H9 (cell line): ENCODE measurements at regions not wholly inside any gene's neighbourhood (a gene's known extent, or its start where the extent isn't known, plus 50 kb on each side); places are given as distances from the start of the nearest gene placed in this dataset.

Experiments
- DNase-seq: peaks from one replicate; pipeline ENCODE4 v3.0.0-alpha.2; 2017
- H2AFZ ChIP-seq: one replicate; pipeline ENCODE4 v1.6.1; 2013; ENCODE audit warnings: mild to moderate bottlenecking, low read length, control low read depth, moderate library complexity
- H2AK5ac ChIP-seq: 2 replicates; pipeline ENCODE4 v1.6.1; 2013; ENCODE audit warnings: low read length, control low read depth, mixed read lengths; ENCODE audit not compliant: insufficient read length
- H2BK120ac ChIP-seq: one replicate; pipeline ENCODE4 v1.6.1; 2013; ENCODE audit warnings: low read depth, mild to moderate bottlenecking, low read length, control low read depth, inconsistent platforms; ENCODE audit not compliant: poor library complexity, severe bottlenecking
- H2BK12ac ChIP-seq: 2 replicates; pipeline ENCODE4 v1.6.1; 2013; ENCODE audit warnings: low read length, control low read depth, mixed read lengths, low read depth; ENCODE audit not compliant: insufficient read length
- H2BK15ac ChIP-seq: 2 replicates; pipeline ENCODE4 v1.6.1; 2013; ENCODE audit warnings: low read depth, low read length, control low read depth
- H2BK20ac ChIP-seq: one replicate; pipeline ENCODE4 v1.6.1; 2013; ENCODE audit warnings: low read depth, mild to moderate bottlenecking, low read length, control low read depth, inconsistent platforms; ENCODE audit not compliant: poor library complexity, severe bottlenecking
- H2BK5ac ChIP-seq: 2 replicates; pipeline ENCODE4 v1.6.1; 2013; ENCODE audit warnings: low read length, control low read depth, mixed read lengths; ENCODE audit not compliant: insufficient read length
- H3K14ac ChIP-seq: 2 replicates; pipeline ENCODE4 v1.6.1; 2013; ENCODE audit warnings: low read length, control low read depth; ENCODE audit not compliant: insufficient read depth
- H3K18ac ChIP-seq: 2 replicates; pipeline ENCODE4 v1.6.1; 2013; ENCODE audit warnings: low read depth, mild to moderate bottlenecking, mixed read lengths, low read length, control low read depth; ENCODE audit not compliant: insufficient read length
- H3K23ac ChIP-seq: 2 replicates; pipeline ENCODE4 v1.6.1; 2013; ENCODE audit warnings: low read length, control low read depth, mixed read lengths, low read depth; ENCODE audit not compliant: insufficient read length
- H3K23me2 ChIP-seq: 2 replicates; pipeline ENCODE4 v1.6.1; 2013; ENCODE audit warnings: low read depth, mild to moderate bottlenecking, mixed read lengths, low read length, control low read depth; ENCODE audit not compliant: insufficient read length, poor library complexity, severe bottlenecking
- H3K27ac ChIP-seq: 2 replicates; pipeline ENCODE4 v1.5.1; 2013; ENCODE audit warnings: low read length, control low read depth, mixed read lengths, low read depth; ENCODE audit not compliant: insufficient read length
- H3K27me3 ChIP-seq: 2 replicates; pipeline ENCODE4 v1.6.1; 2013; ENCODE audit warnings: low read length, control low read depth, inconsistent platforms; ENCODE audit not compliant: insufficient read depth
- H3K4ac ChIP-seq: 2 replicates; pipeline ENCODE4 v1.6.1; 2013; ENCODE audit warnings: low read depth, mild to moderate bottlenecking, control low read depth, inconsistent platforms, low read length, moderate library complexity
- H3K4me1 ChIP-seq: 2 replicates; pipeline ENCODE4 v1.6.1; 2013; ENCODE audit warnings: low read length, control low read depth, inconsistent platforms; ENCODE audit not compliant: insufficient read depth
- H3K4me2 ChIP-seq: 2 replicates; pipeline ENCODE4 v1.6.1; 2013; ENCODE audit warnings: low read length, control low read depth, mixed read lengths; ENCODE audit not compliant: insufficient read length, insufficient read depth
- H3K56ac ChIP-seq: 2 replicates; pipeline ENCODE4 v1.6.1; 2013; ENCODE audit warnings: low read depth, mild to moderate bottlenecking, mixed read lengths, low read length, control low read depth; ENCODE audit not compliant: insufficient read length
- H3K79me1 ChIP-seq: 2 replicates; pipeline ENCODE4 v1.6.1; 2013; ENCODE audit warnings: low read depth, mild to moderate bottlenecking, moderate library complexity, low read length, control low read depth, inconsistent platforms; ENCODE audit not compliant: insufficient read depth, poor library complexity, severe bottlenecking
- H3K79me2 ChIP-seq: 2 replicates; pipeline ENCODE4 v1.6.1; 2013; ENCODE audit warnings: low read length, control low read depth, inconsistent platforms; ENCODE audit not compliant: insufficient read depth
- H3K9ac ChIP-seq: 2 replicates; pipeline ENCODE4 v1.6.1; 2013; ENCODE audit warnings: low read length, control low read depth, mixed read lengths; ENCODE audit not compliant: insufficient read length; ENCODE audit errors: extremely low read depth
- H3K9me3 ChIP-seq: one replicate; pipeline ENCODE4 v1.6.1; 2013; ENCODE audit warnings: low read depth, low read length, inconsistent platforms; ENCODE audit not compliant: control insufficient read depth
- H3T11ph ChIP-seq: one replicate; pipeline ENCODE4 v1.6.1; 2013; ENCODE audit warnings: mild to moderate bottlenecking, low read length, control low read depth, inconsistent platforms
- H4K20me1 ChIP-seq: one replicate; pipeline ENCODE4 v1.6.1; 2013; ENCODE audit not compliant: control insufficient read depth, insufficient read length, insufficient read depth
- H4K5ac ChIP-seq: 2 replicates; pipeline ENCODE4 v1.6.1; 2013; ENCODE audit warnings: low read depth, mild to moderate bottlenecking, mixed read lengths, low read length, control low read depth; ENCODE audit not compliant: insufficient read length
- H4K8ac ChIP-seq: replicated peaks from 2 replicates; pipeline ENCODE4 v1.6.1; 2013; ENCODE audit warnings: low read length, control low read depth, mixed read lengths, low read depth; ENCODE audit not compliant: insufficient read length
- H4K91ac ChIP-seq: 2 replicates; pipeline ENCODE4 v1.6.1; 2013; ENCODE audit warnings: low read depth, mild to moderate bottlenecking, moderate library complexity, mixed read lengths, low read length, control low read depth; ENCODE audit not compliant: insufficient read length
- H3K27ac Mint-ChIP-seq, 3 experiments: 2 replicates in 2 of 3; 3 replicates in 1 of 3; pipeline ENCODE4 v1.8.0; 2020 to 2021; ENCODE audit warnings: mixed read lengths in 3 of 3, mild to moderate bottlenecking in 1 of 3, moderate library complexity in 1 of 3
- H3K27me3 Mint-ChIP-seq: 2 replicates; pipeline ENCODE4 v1.8.0; 2021; ENCODE audit warnings: low read depth, mild to moderate bottlenecking, moderate library complexity, mixed read lengths
- H3K36me3 Mint-ChIP-seq, 3 experiments: 2 replicates in 2 of 3; 3 replicates in 1 of 3; pipeline ENCODE4 v1.8.0; 2020 to 2021; ENCODE audit warnings: low read depth in 3 of 3, mixed read lengths in 3 of 3; ENCODE audit not compliant: insufficient read depth in 1 of 3
- H3K4me1 Mint-ChIP-seq, 2 experiments: 2 replicates each; pipeline ENCODE4 v1.8.0; 2020; ENCODE audit warnings: mixed read lengths in 2 of 2
- H3K4me3 Mint-ChIP-seq, 2 experiments: 2 replicates in 1 of 2; 3 replicates in 1 of 2; pipeline ENCODE4 v1.8.0; 2020 to 2021; ENCODE audit warnings: mild to moderate bottlenecking in 2 of 2, mixed read lengths in 2 of 2, moderate library complexity in 1 of 2
- H3K9me3 Mint-ChIP-seq, 2 experiments: 2 replicates in 1 of 2; 3 replicates in 1 of 2; pipeline ENCODE4 v1.8.0; 2020; ENCODE audit warnings: mild to moderate bottlenecking in 2 of 2, mixed read lengths in 2 of 2, moderate library complexity in 1 of 2
- WGBS: extraction: QIAGEN DNeasy Blood & Tissue Kit; methylation state at CpG from one replicate; pipeline ENCODE4 v1.1.7; 2013; ENCODE audit warnings: missing lambda C conversion rate, low lambda C conversion rate, mixed read lengths; ENCODE audit not compliant: insufficient read length; ENCODE audit errors: extremely low coverage; 5-methylcytosine and 5-hydroxymethylcytosine counted together
- TF ChIP-seq, protein P1 (sequence below): fragments of 200-600 bp; sonication (generic); conservative IDR thresholded peaks from 3 replicates; pipeline ENCODE4 v1.8.0; 2021; ENCODE audit warnings: antibody characterized with exemption, mild to moderate bottlenecking

DNA sequence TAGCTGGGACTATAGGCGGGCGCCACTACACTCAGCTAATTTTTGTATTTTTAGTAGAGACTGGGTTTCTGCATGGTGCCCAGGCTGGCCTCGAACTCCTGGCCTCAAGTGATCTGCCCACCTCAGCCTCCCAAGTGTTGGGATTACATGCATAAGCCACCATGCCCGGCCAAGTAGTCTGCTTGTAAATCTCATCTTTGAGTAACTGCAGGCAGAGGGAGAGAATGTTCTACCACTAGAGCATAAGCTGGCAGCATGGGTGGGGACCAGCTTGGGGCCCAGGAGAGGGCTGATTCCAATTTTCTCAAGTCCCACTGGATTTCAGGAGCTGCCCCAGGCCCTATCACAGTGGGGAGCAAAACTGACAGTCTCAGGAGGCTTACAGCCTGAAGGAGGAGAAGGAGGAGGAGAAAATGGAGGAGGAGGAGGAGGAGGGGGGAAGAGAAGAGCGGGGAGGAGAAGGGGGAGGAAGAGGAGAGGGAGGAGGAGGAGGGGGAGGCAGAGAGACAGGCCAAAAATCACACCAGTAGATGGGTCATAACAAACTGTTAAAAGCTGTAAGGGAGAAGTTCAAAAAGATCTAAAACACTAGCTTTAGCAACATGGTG lies 229.1 kb upstream of the IGF1R start:
- H2BK12ac ChIP-seq: no peak overlapping the region
- H3K4ac ChIP-seq: no peak overlapping the region
- Mint-ChIP-seq H3K27ac (no peak overlapping the region), H3K4me3 (no peak overlapping the region), H3K27me3 (peaks cover 45% of the 10 kb centered on the region), H3K4me1 (peaks cover 6 to 11% of the 10 kb centered on the region in 2 experiments; a peak in 3 of 4 replicates), H3K36me3 (no peaks in the 10 kb centered on the region), H3K9me3 (no peaks in the 10 kb centered on the region)
- no CpG with 5 or more reads among the region's 5 CpGs for WGBS
- no peak overlapping the region for H3K18ac ChIP-seq
- no peak overlapping the region for H2BK15ac ChIP-seq
- no peak overlapping the region for H2BK120ac ChIP-seq
- no peak overlapping the region for H3K14ac ChIP-seq
- peaks cover 5% of the 10 kb centered on the region for H3K23me2 ChIP-seq
- no peak for DNase-seq
- no peak overlapping the region for H3K27ac ChIP-seq
- no peak overlapping the region for H3K23ac ChIP-seq
- H2BK20ac ChIP-seq: no peak overlapping the region
- no peaks in the 10 kb centered on the region for H3K4me1 ChIP-seq
- H4K8ac ChIP-seq: no peak overlapping the region
- no peak overlapping the region for H2AFZ ChIP-seq
- H2BK5ac ChIP-seq: no peak overlapping the region
- H3T11ph ChIP-seq: no peak overlapping the region
- peaks cover 12% of the 10 kb centered on the region for H3K27me3 ChIP-seq
- H4K5ac ChIP-seq: no peak overlapping the region
- H3K9ac ChIP-seq: no peak overlapping the region
- TF ChIP-seq, protein P1, sequence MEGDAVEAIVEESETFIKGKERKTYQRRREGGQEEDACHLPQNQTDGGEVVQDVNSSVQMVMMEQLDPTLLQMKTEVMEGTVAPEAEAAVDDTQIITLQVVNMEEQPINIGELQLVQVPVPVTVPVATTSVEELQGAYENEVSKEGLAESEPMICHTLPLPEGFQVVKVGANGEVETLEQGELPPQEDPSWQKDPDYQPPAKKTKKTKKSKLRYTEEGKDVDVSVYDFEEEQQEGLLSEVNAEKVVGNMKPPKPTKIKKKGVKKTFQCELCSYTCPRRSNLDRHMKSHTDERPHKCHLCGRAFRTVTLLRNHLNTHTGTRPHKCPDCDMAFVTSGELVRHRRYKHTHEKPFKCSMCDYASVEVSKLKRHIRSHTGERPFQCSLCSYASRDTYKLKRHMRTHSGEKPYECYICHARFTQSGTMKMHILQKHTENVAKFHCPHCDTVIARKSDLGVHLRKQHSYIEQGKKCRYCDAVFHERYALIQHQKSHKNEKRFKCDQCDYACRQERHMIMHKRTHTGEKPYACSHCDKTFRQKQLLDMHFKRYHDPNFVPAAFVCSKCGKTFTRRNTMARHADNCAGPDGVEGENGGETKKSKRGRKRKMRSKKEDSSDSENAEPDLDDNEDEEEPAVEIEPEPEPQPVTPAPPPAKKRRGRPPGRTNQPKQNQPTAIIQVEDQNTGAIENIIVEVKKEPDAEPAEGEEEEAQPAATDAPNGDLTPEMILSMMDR: no peak
- no peak overlapping the region for H4K91ac ChIP-seq
- H2AK5ac ChIP-seq: no peak overlapping the region
- H3K4me2 ChIP-seq: no peak overlapping the region
- H3K56ac ChIP-seq: no peak overlapping the region
- H3K9me3 ChIP-seq: no peaks in the 10 kb centered on the region
- H3K79me1 ChIP-seq: no peaks in the 10 kb centered on the region
- no peaks in the 10 kb centered on the region for H4K20me1 ChIP-seq
- H3K79me2 ChIP-seq: no peaks in the 10 kb centered on the region
